Body of pancreas (tissue), 4 donors: ENCODE measurements at regions not wholly inside any gene's neighbourhood (a gene's known extent, or its start where the extent isn't known, plus 50 kb on each side); places are given as distances from the start of the nearest gene placed in this dataset.

Source experiments
- CTCF ChIP-seq, 7 experiments: fragments of 450-650 bp in 4 of 7; fragments of 200-600 bp in 3 of 7; sonication (generic) in 3 of 7; IDR thresholded peaks; one replicate each; pipeline ENCODE4 v1.5.1; 2016 to 2019; ENCODE audit warnings: antibody characterized with exemption in 7 of 7
- POLR2A ChIP-seq, 3 donors: fragments of 450-650 bp; IDR thresholded peaks; one replicate each; pipeline ENCODE4 v1.6.1; 2016; ENCODE audit warnings: antibody characterized with exemption in 3 of 3, mild to moderate bottlenecking in 2 of 3

DNA sequence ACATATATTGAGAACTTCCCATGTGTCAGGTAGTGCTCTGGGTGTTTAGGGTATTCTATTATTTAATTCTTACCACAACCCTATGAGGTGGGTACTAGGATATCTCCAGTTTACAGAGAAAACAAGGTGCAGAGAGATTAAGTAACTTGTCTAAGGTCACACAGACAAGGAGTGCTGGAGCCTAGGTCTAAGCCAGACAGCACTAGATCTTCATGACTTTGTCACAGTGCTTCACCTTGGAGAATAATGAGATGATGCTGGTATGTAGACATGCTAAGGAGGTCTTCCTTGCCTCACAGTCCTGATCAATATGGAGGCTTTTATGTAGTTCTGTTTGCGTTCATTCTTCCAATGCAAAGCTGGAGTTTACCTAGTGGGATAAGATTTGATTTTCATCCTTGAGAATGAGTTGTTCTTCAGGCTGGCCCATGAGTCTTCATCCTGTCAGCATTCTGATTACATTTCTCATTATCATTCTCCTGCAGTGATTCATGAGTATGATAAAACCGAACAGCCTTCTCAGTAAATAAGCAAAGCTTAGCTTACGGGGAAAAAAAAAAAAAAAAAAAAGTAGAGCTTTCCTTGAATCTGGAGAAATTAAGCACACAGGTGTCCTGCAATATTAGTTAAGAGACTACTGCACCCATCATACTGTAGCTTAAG, 176.3 kb downstream of the C9orf152 start:
- TF ChIP-seq POLR2A (IDR thresholded peaks at IDR 0.05) (no peak), CTCF (IDR thresholded peaks at IDR 0.05) (no peak)
